GM23338 (cell line): ENCODE measurements at regions not wholly inside any gene's neighbourhood (a gene's known extent, or its start where the extent isn't known, plus 50 kb on each side); places are given as distances from the start of the nearest gene placed in this dataset.

Experiments used
- ATAC-seq: fragments of 200-7000 bp; cut with Tn5 transposase; 3 replicates; pipeline ENCODE4 v1.9.1; 2020
- DNase-seq: peaks from one replicate; pipeline ENCODE4 v3.0.0-alpha.2; 2015; ENCODE audit warnings: low spot score
- H2AFZ ChIP-seq: fragments of 200-600 bp; sonication (generic); 2 replicates; pipeline ENCODE4 v1.8.0; 2016; ENCODE audit warnings: antibody characterized with exemption, mild to moderate bottlenecking, moderate library complexity
- H3F3A ChIP-seq: fragments of 200-600 bp; sonication (generic); replicated peaks from 2 replicates; pipeline ENCODE4 v1.8.0; 2017; ENCODE audit warnings: antibody characterized with exemption, mixed run types, low read depth
- H3K27ac ChIP-seq: fragments of 200-600 bp; sonication (generic); 2 replicates; pipeline ENCODE4 v1.6.1; 2016; ENCODE audit warnings: low read depth
- H3K27me3 ChIP-seq: fragments of 200-600 bp; sonication (generic); 2 replicates; pipeline ENCODE4 v1.8.0; 2016; ENCODE audit warnings: mild to moderate bottlenecking, mixed run types, moderate library complexity; ENCODE audit not compliant: insufficient read depth
- H3K36me3 ChIP-seq: fragments of 200-600 bp; sonication (generic); 2 replicates; pipeline ENCODE4 v1.8.0; 2016; ENCODE audit warnings: mild to moderate bottlenecking; ENCODE audit not compliant: insufficient read depth
- H3K4me1 ChIP-seq: fragments of 200-600 bp; sonication (generic); 2 replicates; pipeline ENCODE4 v1.8.0; 2016; ENCODE audit warnings: mild to moderate bottlenecking, moderate library complexity; ENCODE audit not compliant: insufficient read depth
- H3K4me2 ChIP-seq: fragments of 200-600 bp; sonication (generic); 2 replicates; pipeline ENCODE4 v1.7.1; 2017; ENCODE audit warnings: mixed run types
- H3K4me3 ChIP-seq: fragments of 200-600 bp; sonication (generic); 2 replicates; pipeline ENCODE4 v1.6.1; 2016; ENCODE audit warnings: mixed run types
- H3K79me2 ChIP-seq: fragments of 200-600 bp; sonication (generic); replicated peaks from 2 replicates; pipeline ENCODE4 v1.8.0; 2017; ENCODE audit warnings: mild to moderate bottlenecking; ENCODE audit not compliant: insufficient read depth
- H3K9me2 ChIP-seq: fragments of 200-600 bp; sonication (generic); 2 replicates; pipeline ENCODE4 v1.8.0; 2017; ENCODE audit not compliant: insufficient read depth
- H4K20me1 ChIP-seq: fragments of 200-600 bp; sonication (generic); replicated peaks from 2 replicates; pipeline ENCODE4 v1.8.0; 2017; ENCODE audit warnings: mild to moderate bottlenecking; ENCODE audit not compliant: insufficient read depth
- H3K27ac Mint-ChIP-seq: 2 replicates; pipeline ENCODE4 v1.8.0; 2020; ENCODE audit warnings: inconsistent platforms, mild to moderate bottlenecking, moderate library complexity, mixed read lengths
- H3K27me3 Mint-ChIP-seq: 3 replicates; pipeline ENCODE4 v1.8.0; 2022; ENCODE audit warnings: low read depth, mild to moderate bottlenecking, moderate library complexity, mixed read lengths, inconsistent platforms; ENCODE audit not compliant: insufficient read depth, poor library complexity
- H3K36me3 Mint-ChIP-seq: 3 replicates; pipeline ENCODE4 v1.8.0; 2021; ENCODE audit warnings: low read depth, mild to moderate bottlenecking, inconsistent platforms, moderate library complexity, mixed read lengths
- H3K4me1 Mint-ChIP-seq: 3 replicates; pipeline ENCODE4 v1.8.0; 2020; ENCODE audit warnings: mild to moderate bottlenecking, inconsistent platforms, mixed read lengths
- H3K4me3 Mint-ChIP-seq: 3 replicates; pipeline ENCODE4 v1.8.0; 2021; ENCODE audit warnings: moderate library complexity, mild to moderate bottlenecking, inconsistent platforms, mixed read lengths
- H3K9me3 Mint-ChIP-seq: 3 replicates; pipeline ENCODE4 v1.8.0; 2020; ENCODE audit warnings: moderate library complexity, mild to moderate bottlenecking, inconsistent platforms, mixed read lengths
- CREB1 ChIP-seq: fragments of 250-450 bp; sonication (Bioruptor Pico); IDR thresholded peaks from 2 replicates; pipeline ENCODE4 v1.5.0; 2020; ENCODE audit warnings: low read depth, mild to moderate bottlenecking, moderate library complexity
- EZH2 ChIP-seq: fragments of 200-600 bp; sonication (generic); IDR thresholded peaks from one replicate; pipeline ENCODE4 v1.8.0; 2017; ENCODE audit warnings: antibody characterized with exemption, mild to moderate bottlenecking, low read depth; ENCODE audit not compliant: unreplicated experiment
- EZH2phosphoT487 ChIP-seq: fragments of 200-600 bp; sonication (generic); IDR thresholded peaks from one replicate; pipeline ENCODE4 v1.8.1; 2018; ENCODE audit warnings: antibody characterized with exemption; ENCODE audit not compliant: unreplicated experiment
- JUNB ChIP-seq: IDR thresholded peaks from one replicate; pipeline ENCODE4 v1.6.1; 2016; ENCODE audit warnings: antibody characterized with exemption; ENCODE audit not compliant: unreplicated experiment
- NANOG ChIP-seq: IDR thresholded peaks from 2 replicates; pipeline ENCODE4 v1.6.1; 2016; ENCODE audit warnings: antibody characterized with exemption, borderline replicate concordance
- POLR2AphosphoS5 ChIP-seq: IDR thresholded peaks from 2 replicates; pipeline ENCODE4 v1.6.1; 2016; ENCODE audit warnings: antibody characterized with exemption, low read depth
- STAT1 ChIP-seq: IDR thresholded peaks from one replicate; pipeline ENCODE4 v1.6.1; 2016; ENCODE audit warnings: antibody characterized with exemption; ENCODE audit not compliant: unreplicated experiment
- ZNF114 ChIP-seq: fragments of 250-450 bp; sonication (Bioruptor Pico); IDR thresholded peaks from 2 replicates; pipeline ENCODE4 v1.5.0; 2020; ENCODE audit warnings: mild to moderate bottlenecking, moderate library complexity
- ZNF331 ChIP-seq: fragments of 250-450 bp; sonication (Bioruptor Pico); IDR thresholded peaks from 2 replicates; pipeline ENCODE4 v1.5.0; 2020; ENCODE audit warnings: low read depth, mild to moderate bottlenecking, moderate library complexity
- TF ChIP-seq, protein P1 (sequence below): IDR thresholded peaks from one replicate; pipeline ENCODE4 v1.6.1; 2018; ENCODE audit warnings: antibody characterized with exemption; ENCODE audit not compliant: unreplicated experiment
- TF ChIP-seq, protein P2 (sequence below): IDR thresholded peaks from 2 replicates; pipeline ENCODE4 v1.6.1; 2016; ENCODE audit warnings: antibody characterized with exemption
- TF ChIP-seq, protein P3 (sequence below), 2 experiments: fragments of 200-600 bp in 1 of 2; sonication (generic) in 1 of 2; conservative IDR thresholded peaks; 2 replicates each; pipeline versions ENCODE4 v1.5.1 to v1.6.1; 2016 to 2017; ENCODE audit warnings: antibody characterized with exemption in 2 of 2, low read depth in 2 of 2, mild to moderate bottlenecking in 2 of 2, moderate library complexity in 1 of 2
- TF ChIP-seq, protein P4 (sequence below): fragments of 250-450 bp; sonication (Bioruptor Pico); IDR thresholded peaks from 2 replicates; pipeline ENCODE4 v1.5.0; 2020; ENCODE audit warnings: mild to moderate bottlenecking, moderate library complexity

DNA sequence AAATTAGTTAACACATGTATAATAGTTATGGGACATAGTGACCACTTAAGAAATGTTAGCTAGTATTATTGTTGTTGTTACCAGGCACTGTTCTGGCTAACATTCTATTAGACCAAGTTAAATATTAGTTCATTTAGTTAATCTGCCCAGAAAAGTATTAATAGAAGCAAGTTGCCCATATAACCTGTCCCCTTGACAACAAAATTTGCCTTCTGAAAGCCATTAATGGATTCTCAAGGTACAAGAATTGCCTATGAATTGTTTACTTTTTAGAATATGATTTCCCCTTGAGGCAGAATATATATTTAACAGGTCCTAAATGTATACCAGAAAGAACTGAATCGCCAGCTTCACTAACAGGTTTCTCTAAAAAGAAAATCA is 167.3 kb upstream of the TMCC3 start:
- no peaks in the 10 kb centered on the region for H3K79me2 ChIP-seq
- H3K4me3 ChIP-seq: no peak overlapping the region
- H3K4me1 ChIP-seq: peaks cover 10% of the 10 kb centered on the region
- no peak overlapping the region for H3K4me2 ChIP-seq
- H3K9me2 ChIP-seq: no peaks in the 10 kb centered on the region
- DNase-seq: no peak
- no peak overlapping the region for H3K27ac Mint-ChIP-seq
- peaks cover 25% of the 10 kb centered on the region; the same call in 2 of the 3 replicates for H3K36me3 Mint-ChIP-seq
- TF ChIP-seq JUNB (no peak), POLR2AphosphoS5 (no peak), NANOG (no peak), EZH2 (no peak), CREB1 (CRISPR knock-in tag) (no peak), ZNF114 (no peak), ZNF331 (CRISPR knock-in tag) (no peak), STAT1 (no peak), EZH2phosphoT487 (no peak)
- TF ChIP-seq, protein P1, sequence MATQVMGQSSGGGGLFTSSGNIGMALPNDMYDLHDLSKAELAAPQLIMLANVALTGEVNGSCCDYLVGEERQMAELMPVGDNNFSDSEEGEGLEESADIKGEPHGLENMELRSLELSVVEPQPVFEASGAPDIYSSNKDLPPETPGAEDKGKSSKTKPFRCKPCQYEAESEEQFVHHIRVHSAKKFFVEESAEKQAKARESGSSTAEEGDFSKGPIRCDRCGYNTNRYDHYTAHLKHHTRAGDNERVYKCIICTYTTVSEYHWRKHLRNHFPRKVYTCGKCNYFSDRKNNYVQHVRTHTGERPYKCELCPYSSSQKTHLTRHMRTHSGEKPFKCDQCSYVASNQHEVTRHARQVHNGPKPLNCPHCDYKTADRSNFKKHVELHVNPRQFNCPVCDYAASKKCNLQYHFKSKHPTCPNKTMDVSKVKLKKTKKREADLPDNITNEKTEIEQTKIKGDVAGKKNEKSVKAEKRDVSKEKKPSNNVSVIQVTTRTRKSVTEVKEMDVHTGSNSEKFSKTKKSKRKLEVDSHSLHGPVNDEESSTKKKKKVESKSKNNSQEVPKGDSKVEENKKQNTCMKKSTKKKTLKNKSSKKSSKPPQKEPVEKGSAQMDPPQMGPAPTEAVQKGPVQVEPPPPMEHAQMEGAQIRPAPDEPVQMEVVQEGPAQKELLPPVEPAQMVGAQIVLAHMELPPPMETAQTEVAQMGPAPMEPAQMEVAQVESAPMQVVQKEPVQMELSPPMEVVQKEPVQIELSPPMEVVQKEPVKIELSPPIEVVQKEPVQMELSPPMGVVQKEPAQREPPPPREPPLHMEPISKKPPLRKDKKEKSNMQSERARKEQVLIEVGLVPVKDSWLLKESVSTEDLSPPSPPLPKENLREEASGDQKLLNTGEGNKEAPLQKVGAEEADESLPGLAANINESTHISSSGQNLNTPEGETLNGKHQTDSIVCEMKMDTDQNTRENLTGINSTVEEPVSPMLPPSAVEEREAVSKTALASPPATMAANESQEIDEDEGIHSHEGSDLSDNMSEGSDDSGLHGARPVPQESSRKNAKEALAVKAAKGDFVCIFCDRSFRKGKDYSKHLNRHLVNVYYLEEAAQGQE: no peak
- TF ChIP-seq, protein P2, sequence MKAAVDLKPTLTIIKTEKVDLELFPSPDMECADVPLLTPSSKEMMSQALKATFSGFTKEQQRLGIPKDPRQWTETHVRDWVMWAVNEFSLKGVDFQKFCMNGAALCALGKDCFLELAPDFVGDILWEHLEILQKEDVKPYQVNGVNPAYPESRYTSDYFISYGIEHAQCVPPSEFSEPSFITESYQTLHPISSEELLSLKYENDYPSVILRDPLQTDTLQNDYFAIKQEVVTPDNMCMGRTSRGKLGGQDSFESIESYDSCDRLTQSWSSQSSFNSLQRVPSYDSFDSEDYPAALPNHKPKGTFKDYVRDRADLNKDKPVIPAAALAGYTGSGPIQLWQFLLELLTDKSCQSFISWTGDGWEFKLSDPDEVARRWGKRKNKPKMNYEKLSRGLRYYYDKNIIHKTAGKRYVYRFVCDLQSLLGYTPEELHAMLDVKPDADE: no peak
- TF ChIP-seq, protein P3, sequence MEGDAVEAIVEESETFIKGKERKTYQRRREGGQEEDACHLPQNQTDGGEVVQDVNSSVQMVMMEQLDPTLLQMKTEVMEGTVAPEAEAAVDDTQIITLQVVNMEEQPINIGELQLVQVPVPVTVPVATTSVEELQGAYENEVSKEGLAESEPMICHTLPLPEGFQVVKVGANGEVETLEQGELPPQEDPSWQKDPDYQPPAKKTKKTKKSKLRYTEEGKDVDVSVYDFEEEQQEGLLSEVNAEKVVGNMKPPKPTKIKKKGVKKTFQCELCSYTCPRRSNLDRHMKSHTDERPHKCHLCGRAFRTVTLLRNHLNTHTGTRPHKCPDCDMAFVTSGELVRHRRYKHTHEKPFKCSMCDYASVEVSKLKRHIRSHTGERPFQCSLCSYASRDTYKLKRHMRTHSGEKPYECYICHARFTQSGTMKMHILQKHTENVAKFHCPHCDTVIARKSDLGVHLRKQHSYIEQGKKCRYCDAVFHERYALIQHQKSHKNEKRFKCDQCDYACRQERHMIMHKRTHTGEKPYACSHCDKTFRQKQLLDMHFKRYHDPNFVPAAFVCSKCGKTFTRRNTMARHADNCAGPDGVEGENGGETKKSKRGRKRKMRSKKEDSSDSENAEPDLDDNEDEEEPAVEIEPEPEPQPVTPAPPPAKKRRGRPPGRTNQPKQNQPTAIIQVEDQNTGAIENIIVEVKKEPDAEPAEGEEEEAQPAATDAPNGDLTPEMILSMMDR (conservative IDR thresholded peaks at IDR 0.05; ENCODE audit: low read depth in 2 of 2): no peak
- TF ChIP-seq, protein P4, sequence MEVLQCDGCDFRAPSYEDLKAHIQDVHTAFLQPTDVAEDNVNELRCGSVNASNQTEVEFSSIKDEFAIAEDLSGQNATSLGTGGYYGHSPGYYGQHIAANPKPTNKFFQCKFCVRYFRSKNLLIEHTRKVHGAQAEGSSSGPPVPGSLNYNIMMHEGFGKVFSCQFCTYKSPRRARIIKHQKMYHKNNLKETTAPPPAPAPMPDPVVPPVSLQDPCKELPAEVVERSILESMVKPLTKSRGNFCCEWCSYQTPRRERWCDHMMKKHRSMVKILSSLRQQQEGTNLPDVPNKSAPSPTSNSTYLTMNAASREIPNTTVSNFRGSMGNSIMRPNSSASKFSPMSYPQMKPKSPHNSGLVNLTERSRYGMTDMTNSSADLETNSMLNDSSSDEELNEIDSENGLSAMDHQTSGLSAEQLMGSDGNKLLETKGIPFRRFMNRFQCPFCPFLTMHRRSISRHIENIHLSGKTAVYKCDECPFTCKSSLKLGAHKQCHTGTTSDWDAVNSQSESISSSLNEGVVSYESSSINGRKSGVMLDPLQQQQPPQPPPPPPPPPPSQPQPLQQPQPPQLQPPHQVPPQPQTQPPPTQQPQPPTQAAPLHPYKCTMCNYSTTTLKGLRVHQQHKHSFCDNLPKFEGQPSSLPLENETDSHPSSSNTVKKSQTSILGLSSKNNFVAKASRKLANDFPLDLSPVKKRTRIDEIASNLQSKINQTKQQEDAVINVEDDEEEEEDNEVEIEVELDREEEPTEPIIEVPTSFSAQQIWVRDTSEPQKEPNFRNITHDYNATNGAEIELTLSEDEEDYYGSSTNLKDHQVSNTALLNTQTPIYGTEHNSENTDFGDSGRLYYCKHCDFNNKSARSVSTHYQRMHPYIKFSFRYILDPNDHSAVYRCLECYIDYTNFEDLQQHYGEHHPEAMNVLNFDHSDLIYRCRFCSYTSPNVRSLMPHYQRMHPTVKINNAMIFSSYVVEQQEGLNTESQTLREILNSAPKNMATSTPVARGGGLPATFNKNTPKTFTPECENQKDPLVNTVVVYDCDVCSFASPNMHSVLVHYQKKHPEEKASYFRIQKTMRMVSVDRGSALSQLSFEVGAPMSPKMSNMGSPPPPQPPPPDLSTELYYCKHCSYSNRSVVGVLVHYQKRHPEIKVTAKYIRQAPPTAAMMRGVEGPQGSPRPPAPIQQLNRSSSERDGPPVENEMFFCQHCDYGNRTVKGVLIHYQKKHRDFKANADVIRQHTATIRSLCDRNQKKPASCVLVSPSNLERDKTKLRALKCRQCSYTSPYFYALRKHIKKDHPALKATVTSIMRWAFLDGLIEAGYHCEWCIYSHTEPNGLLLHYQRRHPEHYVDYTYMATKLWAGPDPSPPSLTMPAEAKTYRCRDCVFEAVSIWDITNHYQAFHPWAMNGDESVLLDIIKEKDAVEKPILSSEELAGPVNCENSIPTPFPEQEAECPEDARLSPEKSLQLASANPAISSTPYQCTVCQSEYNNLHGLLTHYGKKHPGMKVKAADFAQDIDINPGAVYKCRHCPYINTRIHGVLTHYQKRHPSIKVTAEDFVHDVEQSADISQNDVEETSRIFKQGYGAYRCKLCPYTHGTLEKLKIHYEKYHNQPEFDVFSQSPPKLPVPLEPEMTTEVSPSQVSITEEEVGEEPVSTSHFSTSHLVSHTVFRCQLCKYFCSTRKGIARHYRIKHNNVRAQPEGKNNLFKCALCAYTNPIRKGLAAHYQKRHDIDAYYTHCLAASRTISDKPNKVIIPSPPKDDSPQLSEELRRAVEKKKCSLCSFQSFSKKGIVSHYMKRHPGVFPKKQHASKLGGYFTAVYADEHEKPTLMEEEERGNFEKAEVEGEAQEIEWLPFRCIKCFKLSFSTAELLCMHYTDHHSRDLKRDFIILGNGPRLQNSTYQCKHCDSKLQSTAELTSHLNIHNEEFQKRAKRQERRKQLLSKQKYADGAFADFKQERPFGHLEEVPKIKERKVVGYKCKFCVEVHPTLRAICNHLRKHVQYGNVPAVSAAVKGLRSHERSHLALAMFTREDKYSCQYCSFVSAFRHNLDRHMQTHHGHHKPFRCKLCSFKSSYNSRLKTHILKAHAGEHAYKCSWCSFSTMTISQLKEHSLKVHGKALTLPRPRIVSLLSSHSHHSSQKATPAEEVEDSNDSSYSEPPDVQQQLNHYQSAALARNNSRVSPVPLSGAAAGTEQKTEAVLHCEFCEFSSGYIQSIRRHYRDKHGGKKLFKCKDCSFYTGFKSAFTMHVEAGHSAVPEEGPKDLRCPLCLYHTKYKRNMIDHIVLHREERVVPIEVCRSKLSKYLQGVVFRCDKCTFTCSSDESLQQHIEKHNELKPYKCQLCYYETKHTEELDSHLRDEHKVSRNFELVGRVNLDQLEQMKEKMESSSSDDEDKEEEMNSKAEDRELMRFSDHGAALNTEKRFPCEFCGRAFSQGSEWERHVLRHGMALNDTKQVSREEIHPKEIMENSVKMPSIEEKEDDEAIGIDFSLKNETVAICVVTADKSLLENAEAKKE: no peak
- H3K27me3 ChIP-seq: no peaks in the 10 kb centered on the region; the same call in 1 of the 2 replicates
- ATAC-seq: no peak
- H3K4me1 Mint-ChIP-seq: peaks cover 13% of the 10 kb centered on the region
- H3K4me3 Mint-ChIP-seq: no peak overlapping the region
- H3K27me3 Mint-ChIP-seq: peaks cover 6% of the 10 kb centered on the region
- H3K27ac ChIP-seq: no peak overlapping the region
- H3F3A ChIP-seq: no peaks in the 10 kb centered on the region
- peaks cover 7% of the 10 kb centered on the region for H3K36me3 ChIP-seq
- H2AFZ ChIP-seq: no peak overlapping the region
- H4K20me1 ChIP-seq: no peaks in the 10 kb centered on the region
- H3K9me3 Mint-ChIP-seq: peaks cover 34% of the 10 kb centered on the region
